HG03066 (cell line): ENCODE measurements at regions not wholly inside any gene's neighbourhood (a gene's known extent, or its start where the extent isn't known, plus 50 kb on each side); places are given as distances from the start of the nearest gene placed in this dataset.

Source experiments
- ATAC-seq: cut with Tn5 transposase; IDR thresholded peaks from one replicate; pipeline ENCODE4 v1.9.1; 2021; ENCODE audit warnings: low read depth; ENCODE audit not compliant: unreplicated experiment

GRCh38 chr21:34022627-34023335 is 50.6 kb upstream of the MRPS6 start:
- ATAC-seq: no peak

DNA sequence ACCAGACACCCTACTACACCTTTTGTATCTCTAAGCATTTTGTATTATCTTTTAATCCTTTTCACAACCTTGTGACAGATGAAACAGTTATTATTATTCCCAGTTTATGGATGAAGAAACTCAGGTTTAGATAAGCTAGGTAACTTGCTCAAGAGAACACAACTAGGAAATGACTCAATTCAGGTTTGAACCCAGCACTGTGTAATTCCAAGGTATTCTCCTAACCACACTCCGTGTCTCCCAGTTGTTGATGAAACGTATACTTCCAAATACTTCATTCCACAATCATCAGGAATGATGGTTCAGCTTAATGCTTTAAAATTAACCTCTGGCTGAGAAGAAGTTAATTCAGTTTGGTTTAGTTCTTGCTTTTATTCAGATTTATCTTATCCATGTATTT is 51.7 kb upstream of the MRPS6 start:
- no peak for ATAC-seq

- no peak for ATAC-seq
Observed at GRCh38 chr21:34020983-34021553, 52.3 kb upstream of the MRPS6 start.

DNA sequence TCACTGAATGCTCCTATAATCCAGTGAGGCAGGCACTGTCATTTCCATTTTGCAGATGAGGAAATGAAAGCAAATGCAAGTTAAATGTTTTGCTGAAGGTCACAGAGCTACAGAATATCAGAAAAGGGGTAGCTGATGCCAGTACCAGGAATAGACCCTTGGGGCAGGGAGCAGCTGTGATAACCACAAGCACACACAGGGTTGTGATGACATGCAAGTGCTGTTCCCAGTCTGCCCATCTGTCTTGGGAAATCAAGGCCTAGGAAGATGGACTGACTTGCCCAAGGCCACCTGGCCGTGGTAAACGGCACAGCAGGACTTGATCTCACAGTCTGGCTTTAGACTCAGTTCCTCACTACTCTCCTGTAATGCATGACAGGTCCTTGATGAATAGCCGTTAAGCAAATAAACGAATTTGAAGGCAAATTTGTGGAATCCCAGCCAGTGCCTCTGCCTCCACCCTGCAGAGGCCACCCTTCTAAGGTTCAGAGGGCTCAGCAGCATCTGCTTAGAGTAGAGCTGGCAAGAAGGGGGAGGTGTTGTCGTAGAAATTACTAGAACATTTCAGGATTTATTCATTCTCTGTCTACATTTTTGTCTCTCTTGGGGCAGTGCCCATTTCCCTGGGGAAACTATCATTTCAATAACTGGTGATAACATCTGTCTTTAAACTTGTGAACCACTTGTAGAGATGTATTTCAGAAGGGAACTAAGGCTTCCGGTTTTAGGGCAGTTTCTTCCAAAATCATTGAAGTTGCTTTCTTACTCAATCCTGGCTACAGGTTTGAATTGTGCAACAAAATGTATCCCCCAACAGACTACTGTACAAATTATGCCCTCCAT is 53.2 kb upstream of the MRPS6 start:
- no peak for ATAC-seq

DNA sequence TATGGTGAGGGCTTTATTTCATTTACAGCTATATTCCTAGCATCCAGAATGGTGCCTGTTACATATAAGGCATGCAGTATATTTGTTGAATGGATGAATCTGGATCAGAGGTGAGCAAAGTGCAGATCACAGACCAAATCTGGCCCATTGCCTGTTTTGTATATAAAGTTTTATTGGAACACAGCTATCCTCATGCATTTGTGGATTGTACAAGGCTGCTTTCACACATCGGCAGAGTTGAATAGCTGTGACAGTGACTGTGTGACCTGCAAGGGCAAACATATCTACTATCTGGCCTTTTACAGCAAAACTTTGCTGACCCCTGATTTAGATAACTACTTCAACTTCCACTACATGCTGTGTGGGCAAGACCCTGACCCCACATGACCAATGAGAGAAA is 54.0 kb upstream of the MRPS6 start:
- no peak for ATAC-seq

- ATAC-seq: no peak
Observed at GRCh38 chr21:34018910-34019309, 54.5 kb upstream of the MRPS6 start.

DNA sequence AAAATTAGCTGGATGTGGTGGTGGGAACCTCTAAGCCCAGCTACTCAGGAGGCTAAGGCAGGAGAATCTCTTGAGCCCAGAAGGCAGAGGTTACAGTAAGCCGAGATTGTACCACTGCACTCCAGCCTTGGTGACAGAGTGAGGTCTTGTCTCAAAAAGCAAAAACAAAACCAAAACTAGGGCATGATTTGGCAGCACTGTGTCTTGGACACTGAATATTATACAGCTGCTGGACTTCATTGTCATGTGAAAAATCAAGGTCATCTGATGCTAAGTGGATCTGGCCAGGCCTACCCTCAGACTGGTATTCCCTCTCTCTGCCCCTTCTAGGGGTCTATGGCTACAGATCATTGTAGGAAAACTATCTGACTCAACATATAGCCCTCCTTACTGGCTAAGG is 55.2 kb upstream of the MRPS6 start:
- ATAC-seq: no peak

- ATAC-seq: peak; percentile 35
Observed at GRCh38 chr21:34017039-34017961, 56.1 kb upstream of the MRPS6 start.

DNA sequence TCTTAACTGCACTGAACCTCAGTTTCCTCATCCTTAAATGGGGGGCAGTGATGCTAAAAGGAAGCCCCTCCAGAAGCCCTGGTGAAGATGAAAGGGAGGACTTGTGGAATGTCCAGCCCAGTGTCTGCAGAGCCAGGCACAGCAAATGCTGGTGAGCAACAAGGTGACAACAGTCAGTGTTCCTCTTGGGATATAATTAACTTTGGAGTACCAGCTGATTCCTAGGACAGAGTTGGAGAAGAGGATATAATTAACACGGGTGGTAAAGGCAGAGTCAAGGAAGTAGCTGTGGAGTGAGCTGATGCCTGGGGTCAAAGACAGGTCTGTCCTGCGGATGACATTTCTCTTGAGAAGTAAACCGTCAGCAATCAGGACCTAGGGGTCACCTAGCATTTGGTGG is 60.7 kb upstream of the MRPS6 start:
- ATAC-seq: no peak

DNA sequence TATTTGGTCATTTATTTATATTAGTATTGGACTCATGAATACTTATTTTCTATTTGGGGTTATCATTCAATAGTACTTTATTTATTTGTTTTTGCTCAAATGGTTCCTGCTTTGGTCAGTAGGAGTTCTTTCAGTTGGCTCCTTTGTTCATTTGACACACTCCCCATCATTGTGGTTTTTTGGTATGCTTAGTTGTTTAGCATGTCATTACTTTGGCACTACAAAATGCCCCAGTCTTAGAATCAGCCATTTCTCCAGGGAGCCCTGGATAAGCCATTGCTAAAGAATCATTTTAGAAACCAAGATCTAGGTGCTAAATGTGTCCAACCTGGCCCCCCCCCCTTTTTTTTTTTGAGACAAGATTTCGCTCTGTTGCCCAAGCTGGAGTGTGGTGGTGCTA is 61.7 kb upstream of the MRPS6 start:
- no peak for ATAC-seq

DNA sequence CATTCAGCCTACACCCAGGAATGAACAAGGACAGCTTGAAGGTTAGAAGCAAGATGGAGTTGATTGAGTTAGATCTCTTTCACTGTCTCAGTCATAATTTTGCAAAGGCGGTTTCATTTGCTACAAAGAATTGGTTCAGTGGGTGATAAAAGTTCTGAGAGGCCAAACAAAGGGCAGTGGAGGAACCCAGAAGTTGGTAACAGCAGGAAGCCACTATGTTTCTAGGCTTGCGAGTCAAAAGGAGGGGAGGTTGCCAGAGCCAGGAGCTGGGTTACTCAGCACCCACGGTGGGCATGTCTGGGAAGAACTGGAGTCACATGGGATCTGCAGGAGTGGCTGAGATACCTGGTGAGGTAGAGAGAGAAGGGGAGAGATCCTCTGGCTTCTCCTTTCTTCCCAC is 64.2 kb upstream of the MRPS6 start:
- ATAC-seq: no peak

GRCh38 chr21:34008618-34009017 is 64.8 kb upstream of the MRPS6 start:
- no peak for ATAC-seq

GRCh38 chr21:34006611-34007168 is 66.7 kb upstream of the MRPS6 start:
- ATAC-seq: no peak

DNA sequence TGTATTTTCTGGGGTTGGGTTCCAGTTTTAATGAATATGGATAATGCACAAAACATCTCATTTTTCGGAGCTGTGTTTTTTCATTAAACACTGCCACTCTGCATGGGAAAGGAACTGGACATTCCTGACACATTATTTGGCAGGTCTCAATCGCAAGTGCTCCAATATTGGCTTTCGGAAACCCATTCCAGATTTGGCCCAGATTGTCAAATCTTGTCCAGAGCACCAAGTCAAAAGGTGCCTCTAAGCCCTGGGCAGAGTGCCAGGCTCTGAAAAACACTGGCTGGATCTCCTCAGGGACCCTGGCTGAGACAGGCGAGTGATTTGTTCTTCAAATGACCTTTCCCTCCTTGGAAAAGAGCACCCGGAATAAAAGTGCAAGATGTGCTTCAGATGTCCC is 68.4 kb upstream of the MRPS6 start:
- no peak for ATAC-seq

DNA sequence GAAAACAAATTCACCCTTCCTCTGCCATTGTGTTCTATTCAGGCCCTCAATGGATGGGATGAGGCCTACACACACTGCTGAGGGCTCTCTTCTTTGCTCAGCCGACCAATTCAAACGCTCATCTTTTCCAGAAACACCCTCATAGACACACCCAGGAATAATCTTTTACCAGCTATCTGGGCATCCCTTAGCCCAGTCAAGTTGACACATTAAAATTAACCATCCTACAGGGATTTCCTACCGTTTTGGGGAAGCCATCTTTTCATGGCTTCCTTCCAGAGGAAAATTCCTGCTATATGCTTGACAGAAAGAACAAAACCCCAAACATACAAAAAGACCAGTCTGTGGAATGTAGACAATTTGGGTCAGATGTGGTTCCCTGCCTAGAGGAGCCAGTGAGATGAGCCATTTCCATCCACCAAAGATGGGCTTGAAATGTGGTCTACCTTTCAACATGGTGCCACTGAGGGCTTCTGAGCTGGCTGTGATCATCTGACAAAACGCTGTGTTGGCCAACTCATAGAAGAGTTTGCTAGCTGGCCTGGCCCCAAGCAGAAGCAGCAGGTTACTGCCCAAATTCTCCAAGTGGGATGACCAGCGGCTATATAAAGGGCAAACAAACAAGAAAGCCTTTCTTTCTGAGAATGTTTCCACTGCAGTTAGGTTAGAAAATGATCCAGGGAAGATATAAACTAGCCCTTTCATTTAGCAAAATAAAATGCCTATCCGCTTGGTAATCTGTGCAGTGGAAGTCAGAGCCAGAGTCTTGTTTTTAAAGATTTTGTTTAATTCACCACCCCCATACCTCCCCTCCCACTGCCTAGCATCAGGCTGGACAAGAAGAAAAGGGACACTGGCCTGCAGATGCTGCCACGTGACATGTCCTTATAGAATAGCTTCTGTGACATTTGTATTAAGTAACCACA is 69.1 kb upstream of the MRPS6 start:
- ATAC-seq: no peak

GRCh38 chr21:34003428-34003827 is 70.0 kb upstream of the MRPS6 start:
- no peak for ATAC-seq

DNA sequence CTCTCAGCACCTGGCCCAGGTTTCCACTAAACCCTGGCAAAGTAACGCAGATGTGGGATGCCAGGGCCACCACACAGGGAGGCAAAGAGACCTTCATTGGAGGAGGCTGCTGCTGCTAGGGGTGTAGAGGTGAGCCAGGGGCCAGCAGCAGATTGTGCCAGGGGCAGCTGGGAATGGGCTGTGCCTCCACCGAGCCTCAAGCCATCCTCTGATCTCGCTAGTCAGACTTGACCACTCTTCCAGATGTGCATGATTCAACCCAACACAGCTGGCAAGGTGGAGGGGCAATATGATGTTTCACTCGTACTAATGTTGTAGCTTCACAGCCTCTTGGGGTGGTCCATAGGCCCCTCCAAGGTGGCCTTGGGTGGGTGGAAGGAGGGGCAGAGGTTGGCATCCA is 73.0 kb upstream of the MRPS6 start:
- ATAC-seq: no peak

DNA sequence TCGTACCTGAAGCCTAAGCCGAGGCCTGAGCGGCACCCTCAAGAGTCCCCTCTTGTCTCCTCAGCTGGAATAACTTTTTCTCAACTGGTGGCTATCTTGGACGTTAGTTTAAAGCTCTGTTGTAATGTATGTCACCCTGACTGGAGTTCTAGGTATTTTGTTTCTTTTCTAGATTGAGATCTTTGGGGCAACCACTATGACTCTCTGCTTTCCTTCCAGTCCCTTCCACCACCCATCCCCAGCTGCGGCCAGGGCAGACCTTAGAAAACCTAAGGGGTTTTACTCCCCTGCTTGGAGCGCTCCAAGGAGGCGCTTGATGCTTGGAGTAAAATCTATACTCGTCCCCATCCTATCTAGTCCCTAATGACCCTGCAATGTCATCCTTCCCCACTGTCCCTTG is 74.6 kb upstream of the MRPS6 start:
- no peak for ATAC-seq

DNA sequence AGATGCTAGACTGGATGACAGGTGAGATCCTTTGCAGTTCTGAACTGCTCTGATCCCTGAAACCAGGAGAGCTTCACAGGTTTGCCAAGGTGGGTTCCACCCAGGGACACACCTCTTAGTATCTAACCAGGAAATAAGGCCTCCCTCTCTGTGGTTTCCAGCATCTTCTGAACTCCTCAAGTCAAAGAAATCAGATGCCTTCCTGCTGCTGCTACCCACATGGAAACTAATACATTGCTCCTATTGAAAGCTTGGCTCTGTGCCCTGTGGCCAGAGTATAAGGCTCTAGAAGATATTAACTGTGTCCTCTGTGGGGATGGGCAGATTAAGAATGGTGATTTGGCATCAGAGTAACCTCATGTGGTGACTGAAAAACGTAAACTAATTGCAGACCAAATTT is 75.0 kb upstream of the MRPS6 start:
- ATAC-seq: no peak
